Urothelium cell line (cell line): ENCODE measurements at regions not wholly inside any gene's neighbourhood (a gene's known extent, or its start where the extent isn't known, plus 50 kb on each side); places are given as distances from the start of the nearest gene placed in this dataset.
A peak's percentile ranks its signal among the peaks of the same experiment; 100 is the strongest.
"Not testable (repeated sequence)": the region's sequence is repeated elsewhere in the genome, so short reads cannot be mapped to it uniquely, and the experiment has no call there.

Experiments used
- DNase-seq: peaks from one replicate; pipeline ENCODE4 v3.0.0; 2011; ENCODE audit warnings: low spot score, mixed read lengths
- FAIRE-seq: peaks from 2 replicates; lab custom pipeline; 2011; peaks lifted over from hg19 to GRCh38; lab: Jason Lieb, UNC

DNA sequence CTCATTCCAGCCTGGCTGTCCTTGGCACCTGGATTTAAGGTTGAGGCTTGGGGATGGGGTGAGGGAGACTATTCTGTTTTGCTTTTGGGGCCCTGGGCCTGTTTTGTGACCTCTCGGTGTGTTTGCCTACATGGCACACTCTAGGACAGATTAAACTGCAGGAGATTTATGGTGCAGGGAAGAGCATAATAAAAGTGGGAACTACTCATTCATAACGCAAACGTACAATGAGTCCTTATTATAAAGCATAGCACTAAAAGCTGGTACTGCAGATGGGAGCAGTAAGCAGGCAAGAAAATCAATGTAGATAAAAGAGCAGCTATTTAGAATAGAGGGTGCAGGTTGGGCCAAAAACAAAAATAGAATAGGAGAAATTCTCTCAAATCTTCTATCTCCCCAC lies 238.4 kb downstream of the ACTR3 start:
- FAIRE-seq (no peak), DNase-seq (no peak)

DNA sequence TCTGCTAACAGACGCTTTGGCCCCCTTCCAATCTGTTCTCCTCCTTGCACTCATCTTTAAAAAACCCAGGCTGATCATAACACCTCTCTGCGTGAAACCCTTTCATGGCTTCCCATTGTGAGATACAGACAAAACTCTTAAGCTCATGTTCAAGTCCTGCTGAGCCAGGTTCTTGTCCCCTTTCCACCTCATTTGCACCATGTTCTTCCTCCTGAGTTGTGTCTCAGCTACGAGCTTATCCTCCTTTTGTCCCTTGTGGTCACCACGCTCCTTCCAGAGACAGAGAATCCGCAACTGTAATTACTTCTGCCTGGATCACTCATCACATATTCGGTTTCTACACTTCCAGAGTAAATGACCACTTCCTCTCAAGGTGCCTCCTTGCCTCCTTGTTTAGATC lies 238.8 kb downstream of the ACTR3 start:
- FAIRE-seq (no peak), DNase-seq (no peak)

DNA sequence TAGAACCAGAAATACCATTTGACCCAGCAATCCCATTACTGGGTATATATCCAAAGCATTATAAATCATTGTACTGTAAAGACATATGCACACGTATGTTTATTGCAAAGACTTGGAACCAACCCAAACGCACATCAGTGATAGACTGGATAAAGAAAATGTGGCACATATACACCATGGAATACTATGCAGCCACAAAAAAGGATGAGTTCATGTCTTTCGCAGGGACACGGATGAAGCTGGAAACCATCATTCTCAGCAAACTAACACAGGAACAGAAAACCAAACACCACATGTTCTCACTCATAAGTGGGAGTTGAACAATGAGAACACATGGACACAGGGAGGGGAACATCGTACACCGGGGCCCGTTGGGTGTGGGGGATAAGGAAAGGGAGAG lies 242.2 kb downstream of the ACTR3 start:
- DNase-seq, FAIRE-seq: not testable (repeated sequence)

DNA sequence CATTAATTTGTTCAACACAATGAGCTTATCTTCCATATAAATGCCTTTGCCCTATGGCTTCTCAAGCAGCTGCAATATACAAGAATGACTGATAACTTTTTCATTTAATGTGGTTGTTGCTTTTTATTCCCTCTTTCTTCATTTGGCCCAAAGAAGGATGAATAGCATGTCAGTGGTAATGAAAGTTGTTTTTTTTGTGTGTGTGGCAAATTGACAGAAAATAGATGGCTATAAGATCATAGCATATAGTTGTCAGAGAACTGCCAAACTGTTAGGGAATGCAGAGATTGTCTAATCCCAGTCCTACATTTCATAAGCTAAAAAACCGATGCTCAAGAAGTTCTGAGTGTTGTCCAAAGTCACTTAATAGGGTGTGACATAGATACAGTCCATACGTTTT lies 244.3 kb downstream of the ACTR3 start:
- FAIRE-seq: peak; percentile 52
- DNase-seq: no peak

DNA sequence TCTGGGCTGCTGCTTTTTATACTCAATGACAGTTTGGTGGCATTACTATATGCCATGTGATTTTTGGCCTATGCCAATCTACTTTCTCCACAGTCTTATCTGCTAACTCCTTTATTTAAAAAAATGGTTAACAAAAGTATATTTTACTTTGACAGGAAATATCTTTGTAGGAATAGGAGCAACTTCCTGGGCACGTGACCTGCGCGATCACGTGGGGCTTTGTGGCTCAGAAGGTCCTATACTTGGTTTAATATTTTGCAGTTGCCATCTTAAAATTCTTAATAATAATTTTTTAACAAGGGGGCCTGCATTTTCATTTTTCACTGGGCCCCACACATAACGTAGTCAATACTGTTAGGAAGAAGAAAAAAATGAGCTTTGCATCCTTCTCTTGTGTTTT lies 249.7 kb downstream of the ACTR3 start:
- DNase-seq: no peak
- FAIRE-seq: no peak

DNA sequence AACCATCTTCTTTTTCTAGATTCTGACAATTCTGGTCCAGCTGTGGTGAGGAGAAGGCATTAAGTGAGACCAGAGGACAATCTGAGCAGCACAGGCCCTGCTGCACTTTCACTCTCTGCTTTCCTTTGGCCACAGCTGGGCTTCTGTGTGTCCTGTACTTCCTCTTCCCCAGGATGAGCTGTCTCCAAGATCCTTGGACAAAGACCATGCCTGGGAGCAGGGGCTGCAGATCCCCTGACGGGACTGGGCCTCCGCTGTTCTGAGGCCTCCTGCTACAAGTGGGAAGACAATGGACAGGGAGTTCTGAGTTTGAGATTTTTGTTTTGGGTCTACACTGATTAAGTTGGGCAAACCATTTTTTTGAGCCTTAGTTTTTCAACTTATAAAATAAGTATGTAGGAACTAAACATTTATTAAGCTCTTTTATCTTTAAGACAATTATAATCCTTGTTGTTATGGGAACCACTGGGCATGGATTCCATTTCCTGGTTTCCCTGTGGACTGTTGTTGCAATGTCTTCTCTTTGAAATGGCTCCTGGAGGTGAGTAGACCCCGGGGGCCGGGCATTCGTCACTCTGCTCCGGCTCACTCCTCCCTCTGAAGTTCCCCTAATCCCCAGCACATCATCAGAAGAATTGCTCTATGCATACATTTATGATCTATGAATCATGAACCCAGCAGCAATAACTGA lies 266.6 kb downstream of the ACTR3 start:
- DNase-seq: no peak
- FAIRE-seq: no peak

DNA sequence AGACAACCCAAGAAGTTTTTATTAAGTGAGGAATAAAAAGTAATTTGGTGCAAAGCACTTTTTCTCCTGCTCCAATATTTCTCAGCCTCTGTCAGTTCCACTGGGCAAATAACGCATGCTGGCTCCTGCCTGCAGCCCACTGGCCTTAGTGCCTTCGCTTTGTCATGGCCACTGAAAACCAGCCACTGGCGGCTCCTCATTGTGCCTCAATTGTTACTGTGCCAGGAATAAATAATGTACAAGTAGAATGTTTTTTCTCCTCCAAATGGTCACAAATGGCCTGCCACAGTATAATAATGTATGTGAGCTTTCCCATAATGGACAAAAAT lies 267.1 kb downstream of the ACTR3 start:
- FAIRE-seq (no peak), DNase-seq (no peak)

DNA sequence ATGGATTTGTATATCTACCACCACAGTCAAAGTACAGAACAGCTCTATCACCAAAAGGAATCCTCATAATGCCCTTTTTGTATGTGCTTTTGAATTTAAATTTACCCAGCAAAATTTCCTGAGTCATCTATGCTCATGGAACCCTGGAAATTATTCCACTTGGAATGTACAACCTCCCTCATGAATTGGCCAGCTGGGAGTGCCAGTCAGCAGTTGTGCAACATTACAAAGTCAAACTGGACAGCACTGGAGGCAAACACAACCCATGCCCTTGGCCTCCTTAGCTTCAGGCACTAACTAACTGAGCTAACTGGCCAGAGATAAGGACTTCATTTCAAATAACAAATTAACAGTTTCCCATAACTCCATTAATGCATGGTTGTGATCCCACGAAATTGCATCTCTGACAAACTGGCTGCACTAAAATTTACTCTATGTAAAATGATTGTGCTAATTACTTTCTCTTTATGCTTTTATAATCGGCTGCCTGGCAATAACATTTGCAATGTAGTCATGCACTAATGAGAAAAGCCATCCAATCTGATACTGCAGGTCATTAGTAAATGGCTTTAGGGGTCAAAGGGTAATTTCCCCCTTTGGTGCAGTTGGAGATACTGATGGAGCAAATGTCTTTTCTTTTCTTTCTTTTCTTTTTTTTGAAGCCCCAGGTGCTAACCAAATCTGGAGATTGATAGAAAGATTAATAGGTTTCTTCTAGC lies 270.5 kb downstream of the ACTR3 start:
- FAIRE-seq (no peak), DNase-seq (no peak)

DNA sequence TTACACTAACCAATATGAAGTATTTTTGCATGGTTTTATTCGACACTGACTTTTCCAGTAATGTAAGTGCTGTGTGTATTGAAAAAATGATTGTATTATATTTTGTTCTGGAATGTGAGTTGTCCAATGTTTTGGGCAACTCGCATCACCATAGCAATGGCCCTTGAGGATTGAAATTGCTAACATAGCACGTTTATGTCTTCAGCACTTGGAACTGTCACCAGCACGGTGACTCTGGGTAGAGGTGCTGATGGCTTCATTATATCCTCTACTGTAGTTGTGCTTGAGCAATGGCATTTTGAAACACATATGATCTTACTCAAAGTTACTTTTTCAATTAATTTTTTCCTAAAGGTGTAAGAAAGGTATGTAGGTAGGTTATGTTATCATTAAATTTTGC lies 271.5 kb downstream of the ACTR3 start:
- FAIRE-seq: no peak

DNA sequence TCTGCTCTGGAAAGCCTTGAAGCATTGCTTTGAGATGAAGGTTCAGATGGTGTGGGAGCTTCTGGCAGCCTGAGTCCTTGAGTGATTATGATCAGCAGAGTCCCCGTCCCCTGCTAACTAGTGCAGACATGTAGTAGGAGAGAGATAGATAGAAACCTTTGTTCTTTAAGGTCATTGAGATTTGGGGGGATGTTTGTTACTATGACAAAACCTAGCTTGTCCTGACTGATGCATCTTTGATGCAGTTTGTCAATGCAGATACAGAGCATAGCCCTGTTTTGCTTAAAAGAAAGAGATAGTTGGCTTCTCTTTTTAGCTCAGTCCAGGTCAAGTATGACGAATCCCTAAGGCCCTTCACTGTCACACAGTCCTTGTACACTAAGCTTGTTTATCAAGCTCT lies 274.6 kb upstream of the DPP10 start:
- FAIRE-seq (no peak), DNase-seq (no peak)

More for the DNA sequence above, 271.5 kb downstream of the ACTR3 start:
- no peak for DNase-seq

DNA sequence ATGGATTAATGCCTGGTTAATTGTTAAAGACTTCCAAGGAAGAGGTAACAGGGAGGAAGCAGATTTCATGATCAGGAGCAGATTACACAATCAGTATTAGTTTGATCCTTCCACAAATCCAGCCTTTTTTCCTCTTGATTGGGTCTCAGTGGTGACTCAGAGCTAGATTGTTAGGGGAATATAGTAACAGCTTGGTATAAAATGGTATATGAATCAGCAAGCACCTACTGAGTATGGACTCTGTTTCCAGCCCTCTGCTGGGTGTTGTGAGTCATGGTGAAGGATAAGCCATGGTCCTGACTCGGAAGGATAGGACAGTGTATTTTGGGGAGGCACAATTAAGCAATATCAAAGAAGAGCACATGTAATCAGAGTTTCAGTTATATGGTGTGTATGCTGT lies 272.4 kb upstream of the DPP10 start:
- FAIRE-seq: no peak
- DNase-seq: peak; percentile 26

DNA sequence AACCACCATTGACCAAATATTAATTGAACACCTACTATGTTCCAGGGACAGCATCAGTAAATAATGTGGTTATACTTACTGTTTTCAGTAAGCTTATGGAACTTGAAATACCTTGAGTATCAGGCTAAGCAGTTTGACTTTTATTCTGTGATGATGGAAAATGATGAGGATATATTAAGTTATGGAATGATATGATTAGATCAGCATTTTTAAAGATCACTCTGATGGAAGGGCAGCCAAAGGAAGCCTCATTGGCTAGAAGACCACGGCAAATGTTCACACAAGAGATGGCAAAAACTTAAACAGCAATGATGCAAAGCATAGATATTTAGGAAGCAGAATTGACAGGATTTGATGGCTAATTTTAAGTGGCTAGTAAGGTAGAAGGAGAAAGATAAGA lies 266.9 kb upstream of the DPP10 start:
- FAIRE-seq: no peak
- no peak for DNase-seq

DNA sequence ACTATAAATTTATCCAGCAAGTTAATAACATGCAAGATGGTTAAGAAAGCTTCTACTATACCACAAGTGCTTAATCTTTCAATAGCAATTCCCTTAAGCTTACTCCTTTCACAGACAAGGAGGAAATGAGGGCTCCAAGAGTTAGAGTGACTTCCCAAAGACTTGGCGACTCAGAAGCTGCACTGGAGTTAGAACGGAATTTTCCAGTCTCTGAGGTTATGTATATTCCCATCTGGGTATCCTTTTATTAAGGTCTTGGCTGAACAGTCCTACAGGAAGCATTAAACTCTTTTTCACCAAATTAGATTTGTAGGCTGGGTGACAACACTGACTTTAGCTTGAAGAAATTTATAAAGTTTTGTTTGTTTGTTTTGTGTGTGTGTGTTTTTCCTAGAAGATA lies 256.9 kb upstream of the DPP10 start:
- no peak for FAIRE-seq
- DNase-seq: no peak

DNA sequence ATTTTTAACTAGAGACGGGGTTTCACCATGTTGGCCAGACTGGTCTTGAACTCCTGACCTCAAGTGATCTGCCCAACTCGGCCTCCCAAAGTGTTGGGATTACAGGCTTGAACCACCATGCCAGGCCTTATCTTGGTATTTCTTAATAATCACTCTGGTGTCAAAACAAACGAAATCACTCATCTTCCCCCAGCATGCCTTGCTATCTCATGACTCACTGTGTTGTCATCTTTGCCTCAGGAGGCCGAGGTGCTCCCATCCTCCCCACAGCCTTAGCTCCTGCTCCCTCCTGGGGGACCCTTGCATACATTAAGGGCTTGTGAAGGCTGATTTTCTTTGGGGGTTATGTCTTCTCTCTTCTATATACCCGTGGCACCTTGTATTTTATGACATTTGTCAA lies 250.1 kb upstream of the DPP10 start:
- DNase-seq (peak; percentile 47), FAIRE-seq (no peak)

DNA sequence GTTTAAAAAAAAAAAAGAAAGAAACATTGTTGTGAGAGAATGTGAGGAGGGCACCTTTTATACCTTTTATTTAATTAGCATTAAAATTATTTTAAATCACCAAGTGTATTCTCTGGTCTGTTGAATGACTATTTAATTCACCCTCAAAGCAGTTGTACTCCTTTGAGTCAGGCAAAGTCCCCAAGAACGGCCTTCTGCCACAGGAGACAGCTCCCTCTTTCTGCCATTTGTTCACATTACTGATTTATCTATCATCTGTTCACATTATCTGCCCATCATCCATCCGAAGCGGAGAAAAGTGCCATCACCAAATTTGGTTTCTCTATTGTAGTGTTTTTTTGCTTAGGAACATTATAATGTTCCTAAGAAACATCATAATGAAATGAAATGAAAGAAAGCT lies 240.7 kb upstream of the DPP10 start:
- FAIRE-seq (no peak), DNase-seq (no peak)

DNA sequence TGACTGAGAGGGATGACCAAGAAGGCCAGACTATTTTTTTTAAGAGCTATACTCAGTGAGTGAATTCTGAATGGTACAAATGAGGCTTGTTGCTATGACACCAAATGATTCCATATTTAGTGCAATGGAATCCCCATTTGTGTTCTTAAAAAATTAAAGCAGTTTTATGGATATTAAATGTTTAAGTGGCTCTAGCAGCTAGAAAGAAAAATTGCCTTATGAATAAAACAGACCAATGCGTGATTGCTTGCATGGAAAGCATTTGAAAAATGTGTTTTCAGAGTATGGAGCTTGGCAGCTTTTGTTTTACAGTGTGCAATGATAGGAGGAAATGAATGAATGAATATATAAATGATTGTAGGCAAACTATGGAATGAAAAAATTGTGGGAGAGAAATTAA lies 238.8 kb upstream of the DPP10 start:
- FAIRE-seq: no peak
- DNase-seq: no peak

DNA sequence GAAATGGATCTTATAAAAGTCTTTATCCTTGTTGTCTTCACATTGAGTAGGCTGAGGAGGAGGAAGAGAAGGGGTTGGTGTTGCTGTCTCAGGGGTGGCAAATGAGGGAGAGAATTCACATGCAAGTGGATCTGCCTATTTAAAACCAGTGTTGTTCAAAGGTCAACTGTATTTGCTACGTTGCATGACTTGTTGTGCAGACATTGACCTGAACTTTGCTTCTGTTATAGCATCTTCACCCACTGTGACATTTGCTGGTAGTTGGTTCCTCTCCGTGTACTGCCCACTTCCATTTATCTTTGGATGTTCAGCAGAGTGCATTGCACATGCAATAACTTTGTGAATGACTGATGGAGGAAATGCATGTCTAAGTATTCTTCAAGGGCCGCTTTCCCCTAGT lies 228.6 kb upstream of the DPP10 start:
- DNase-seq (no peak), FAIRE-seq (no peak)

DNA sequence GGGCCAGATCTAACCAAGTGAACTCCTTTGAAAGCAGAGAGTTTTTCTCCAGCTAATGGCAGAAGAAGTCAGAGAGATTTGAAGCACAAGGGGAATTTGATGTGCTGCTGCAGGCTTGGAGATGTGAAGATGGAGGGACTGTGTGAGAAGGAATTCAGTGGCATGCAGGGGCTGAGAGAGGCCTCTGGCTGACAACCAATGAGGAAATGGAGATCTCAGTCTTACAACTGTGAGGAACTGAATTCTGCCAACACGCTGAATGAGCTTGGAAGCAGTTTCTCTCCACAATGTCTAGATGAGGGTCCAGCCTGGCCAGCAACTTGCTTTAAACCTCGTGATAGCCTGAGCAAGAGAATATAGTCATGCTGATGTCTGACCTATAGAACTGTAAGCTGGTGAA lies 224.1 kb upstream of the DPP10 start:
- DNase-seq (no peak), FAIRE-seq (peak; percentile 17)

DNA sequence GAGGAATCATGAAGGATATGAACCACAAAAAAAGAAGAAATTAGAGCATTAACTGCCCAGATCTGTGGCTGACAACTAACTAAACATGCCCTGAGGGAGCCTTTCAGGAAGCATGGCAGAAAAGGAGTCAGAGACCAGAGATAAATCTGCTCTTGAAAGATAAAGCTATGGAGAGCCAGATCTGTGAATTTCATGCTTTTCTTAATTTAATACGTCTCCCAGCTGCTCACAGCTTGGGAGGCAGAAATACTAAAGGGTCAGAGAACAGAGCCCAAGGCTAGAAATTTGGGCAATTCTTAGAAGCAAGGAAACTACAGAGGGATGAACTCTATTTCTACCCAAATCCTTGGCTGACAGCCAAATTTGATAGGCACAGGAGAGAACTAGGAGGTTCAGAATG lies 223.0 kb upstream of the DPP10 start:
- no peak for DNase-seq
- no peak for FAIRE-seq

DNA sequence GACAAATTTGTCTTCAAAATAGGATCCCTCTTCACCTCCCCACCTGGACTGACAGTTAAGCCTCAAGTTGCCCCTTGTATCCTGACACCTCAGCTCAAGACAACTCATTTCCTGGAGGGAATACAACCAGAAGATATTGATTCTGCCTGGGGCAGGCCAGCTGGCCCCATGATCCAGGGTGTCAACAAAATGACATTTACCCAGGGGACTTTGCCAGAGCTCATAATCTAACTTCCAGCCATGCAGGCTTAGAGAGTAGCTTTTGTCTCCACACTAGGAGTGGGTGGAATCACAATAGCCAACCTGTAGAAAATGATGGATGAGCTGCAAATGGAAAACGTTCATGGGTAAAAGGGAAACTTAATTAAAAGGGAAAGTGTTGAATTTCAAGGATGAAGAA lies 220.1 kb upstream of the DPP10 start:
- FAIRE-seq (no peak), DNase-seq (no peak)

DNA sequence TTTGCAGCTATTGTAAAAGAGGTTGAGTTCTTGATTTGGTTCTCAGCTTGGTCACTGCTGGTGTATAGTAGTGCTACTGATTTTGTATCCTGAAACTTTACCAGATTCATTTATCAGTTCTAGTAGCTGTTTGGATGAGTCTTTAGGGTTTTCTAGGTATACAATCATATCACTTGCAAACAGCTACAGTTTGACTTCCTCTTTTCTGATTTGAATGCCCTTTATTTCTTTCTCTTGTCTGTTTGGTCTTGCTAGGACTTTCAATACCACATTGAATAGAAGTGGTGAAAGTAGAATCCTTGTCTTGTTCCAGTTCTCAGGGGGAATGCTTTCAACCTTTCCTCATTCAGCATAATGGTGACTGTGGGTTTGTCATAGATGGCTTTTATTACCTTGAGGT lies 210.5 kb upstream of the DPP10 start:
- no peak for DNase-seq
- FAIRE-seq: no peak

DNA sequence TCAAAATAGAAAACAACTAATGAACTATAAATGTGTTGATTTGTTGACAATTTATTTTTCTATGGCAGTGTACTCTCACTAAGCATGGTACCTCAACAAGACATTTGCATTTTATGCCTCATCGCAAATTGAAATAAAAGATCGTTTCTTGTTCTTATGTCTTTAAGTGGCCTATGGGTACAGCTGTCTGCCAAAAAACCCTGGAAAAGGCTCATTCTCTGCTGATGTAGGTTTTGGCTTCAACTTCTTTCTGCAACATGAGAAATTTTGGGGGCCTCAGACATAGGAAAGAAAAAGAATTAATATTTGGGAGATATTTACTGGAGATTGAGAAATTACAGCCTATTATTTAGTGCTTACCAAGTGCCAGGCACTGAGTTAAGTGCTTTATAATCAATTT lies 205.1 kb upstream of the DPP10 start:
- DNase-seq: no peak
- FAIRE-seq: no peak
